HS-27A (cell line): ENCODE measurements at regions not wholly inside any gene's neighbourhood (a gene's known extent, or its start where the extent isn't known, plus 50 kb on each side); places are given as distances from the start of the nearest gene placed in this dataset.

Experiments used
- DNase-seq: peaks from one replicate; pipeline ENCODE4 v3.0.0-alpha.2; 2012; ENCODE audit warnings: low read depth, missing footprints

DNA sequence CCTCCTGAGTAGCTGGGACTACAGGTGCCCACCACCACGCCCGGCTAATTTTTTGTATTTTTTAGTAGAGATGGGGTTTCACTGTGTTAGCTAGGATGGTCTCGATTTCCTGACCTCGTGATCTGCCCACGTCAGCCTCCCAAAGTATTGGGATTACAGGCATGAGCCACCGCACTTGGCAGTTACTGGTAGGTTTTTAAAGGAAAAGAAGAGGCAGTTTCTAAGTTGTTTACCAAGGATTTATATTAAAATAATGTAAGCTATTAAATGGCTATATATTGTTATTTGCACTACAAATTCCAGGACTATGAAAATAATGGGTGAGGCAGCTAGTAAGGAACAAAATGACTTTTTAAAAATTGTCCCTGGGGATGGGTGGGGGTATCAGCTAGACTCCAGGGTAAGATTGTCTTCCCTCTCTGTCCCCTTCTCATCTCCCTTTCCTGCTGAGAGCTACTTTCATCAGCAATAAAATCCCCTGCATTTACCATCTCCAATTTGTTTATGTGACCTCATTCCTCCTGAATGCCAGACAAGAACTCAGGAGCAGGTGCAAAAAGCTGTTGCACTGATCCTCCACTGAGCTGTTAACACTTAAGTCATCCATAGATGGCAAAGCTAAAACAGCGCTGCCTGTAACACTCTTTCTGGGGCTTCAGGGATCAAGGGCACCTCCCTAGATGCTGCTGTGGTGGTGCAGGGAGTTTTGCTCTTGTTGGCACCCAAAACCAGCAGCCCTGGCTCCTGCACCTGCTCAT, 165.2 kb downstream of the ZPLD1 start:
- no peak for DNase-seq

DNA sequence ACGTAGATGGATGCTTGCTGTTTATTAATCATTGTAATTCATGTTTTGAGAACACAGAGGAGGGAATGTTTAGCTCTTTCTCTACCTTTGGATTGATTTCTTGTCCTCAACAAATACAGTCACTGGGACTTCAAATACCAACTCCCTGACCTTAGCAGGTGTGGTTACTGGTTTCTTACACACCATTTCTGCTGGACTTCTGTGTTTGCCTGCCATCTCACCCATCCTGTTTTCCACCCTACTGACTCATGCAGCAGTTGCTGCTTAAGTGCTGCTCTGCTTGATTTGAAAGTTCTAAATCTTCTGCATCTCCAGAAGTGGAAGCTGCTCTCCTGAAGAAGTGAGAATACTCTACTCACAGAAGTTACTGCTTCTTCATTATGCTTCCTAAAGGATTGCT, 170.3 kb downstream of the ZPLD1 start:
- DNase-seq = no peak

DNA sequence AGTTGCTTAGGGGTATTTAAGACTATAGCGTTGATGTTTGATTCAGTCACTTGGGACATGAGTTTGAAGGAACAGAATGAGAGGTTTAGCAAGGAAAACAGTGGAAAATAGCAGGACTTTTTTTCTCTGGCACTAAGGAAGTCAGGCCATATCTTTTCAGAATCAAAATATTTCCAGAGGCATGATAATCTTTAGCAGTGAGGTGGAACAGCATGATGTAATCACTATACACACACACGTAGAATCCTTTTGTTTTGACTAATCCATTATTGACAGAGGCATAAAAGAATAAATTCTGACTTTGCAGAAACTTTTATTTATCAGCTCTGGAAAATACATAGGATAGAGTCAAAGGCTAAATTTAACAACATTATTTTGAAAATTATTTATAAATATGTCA, 174.1 kb downstream of the ZPLD1 start:
- DNase-seq = no peak

DNA sequence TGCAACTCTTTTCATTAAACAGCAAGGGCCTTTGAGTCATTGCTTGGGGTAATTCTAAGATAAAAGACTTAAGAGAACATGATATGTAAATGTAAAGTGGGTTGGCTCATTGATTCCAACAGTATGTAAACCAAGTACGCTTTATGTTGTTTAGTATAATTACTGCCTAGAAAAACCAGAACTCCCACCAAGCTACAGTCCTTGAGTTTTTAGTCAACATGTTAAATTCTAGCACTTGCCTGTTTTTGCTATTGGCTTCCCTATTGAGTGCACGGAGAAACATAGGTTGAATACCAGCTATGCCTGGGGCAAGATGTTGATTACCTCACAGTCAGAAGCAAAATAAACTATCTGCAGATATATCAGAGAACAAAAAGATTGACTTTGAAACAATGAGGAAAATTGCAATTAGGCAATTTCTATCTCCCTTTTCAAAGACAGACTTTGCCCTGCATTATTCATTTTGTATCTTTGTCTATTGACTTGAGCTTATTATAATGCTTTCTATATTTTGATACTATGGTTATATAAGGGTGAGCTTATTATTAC, 179.3 kb downstream of the ZPLD1 start:
- DNase-seq = no peak

DNA sequence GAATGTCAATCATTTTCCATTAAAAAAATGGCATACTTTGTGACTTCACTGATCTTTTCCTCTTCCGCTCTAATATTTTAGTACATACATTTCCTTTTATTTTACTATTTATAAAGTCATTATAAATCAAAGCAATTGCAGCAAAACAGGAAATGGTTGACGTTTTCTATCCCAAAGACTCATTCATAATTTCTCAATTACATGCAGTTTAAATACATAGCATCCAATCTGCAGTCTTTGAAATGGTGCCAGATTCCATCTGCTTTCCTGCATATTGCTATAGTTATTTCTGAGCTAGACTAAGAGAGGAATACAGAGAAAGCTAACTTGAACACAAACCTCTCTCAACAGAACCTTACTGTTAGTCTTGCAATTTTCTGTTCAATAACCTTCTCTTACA, 179.8 kb downstream of the ZPLD1 start:
- no peak for DNase-seq

DNA sequence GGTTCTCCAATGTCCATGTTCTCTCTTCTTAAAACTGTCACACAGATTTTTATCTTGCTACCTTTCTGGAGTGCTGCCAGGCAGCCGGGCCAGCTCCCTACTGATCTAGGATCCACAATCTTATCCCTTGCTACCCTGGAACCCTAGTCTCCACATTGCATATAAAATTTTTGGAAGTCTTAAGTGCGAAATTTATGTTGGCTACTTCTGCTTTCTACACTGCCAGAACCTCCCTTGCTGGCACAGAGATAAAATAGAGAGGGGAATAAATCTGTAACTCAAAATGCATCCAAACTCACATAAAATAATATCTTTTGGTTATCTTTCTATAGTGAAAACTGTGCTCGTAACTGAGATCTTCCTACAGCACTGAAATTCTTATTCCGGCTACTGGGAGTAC, 182.6 kb downstream of the ZPLD1 start:
- no peak for DNase-seq

DNA sequence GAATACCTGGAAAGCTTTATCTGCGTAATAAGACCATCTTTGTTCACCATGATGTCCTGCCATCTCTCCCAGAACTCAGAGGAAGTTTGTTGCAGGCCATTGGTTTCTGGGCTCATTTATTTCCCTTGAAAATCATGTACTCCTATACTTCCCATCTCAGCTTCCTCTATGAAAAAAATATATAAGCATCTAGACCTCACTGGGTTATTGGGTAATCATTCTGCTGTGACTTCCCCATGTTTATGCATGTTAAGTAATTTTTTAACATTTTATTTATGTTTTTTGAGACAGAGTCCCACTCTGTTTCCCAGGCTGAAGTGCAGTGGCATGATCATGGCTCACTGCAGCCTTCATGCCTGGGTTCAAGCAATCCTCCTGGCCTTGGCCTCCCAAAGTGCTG, 184.5 kb downstream of the ZPLD1 start:
- DNase-seq = no peak

DNA sequence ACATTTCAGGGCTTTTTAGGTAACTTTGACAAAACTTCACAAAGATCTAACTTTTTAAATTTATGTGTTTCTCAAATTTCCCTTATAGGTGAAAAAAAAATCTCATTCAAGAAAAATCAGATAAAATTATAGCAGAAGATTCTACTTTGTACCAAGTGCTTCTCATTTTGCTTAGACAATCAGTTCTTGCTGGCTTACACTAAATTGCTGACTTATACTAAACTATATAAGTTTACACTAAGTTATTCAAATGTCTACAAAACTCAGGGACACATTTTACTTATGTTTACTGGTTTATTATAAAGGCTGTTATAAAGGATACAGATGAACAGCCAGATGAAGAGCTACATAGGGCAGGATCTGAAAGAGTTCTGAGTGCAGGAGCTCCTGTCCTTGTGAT, 195.1 kb downstream of the ZPLD1 start:
- no peak for DNase-seq

DNA sequence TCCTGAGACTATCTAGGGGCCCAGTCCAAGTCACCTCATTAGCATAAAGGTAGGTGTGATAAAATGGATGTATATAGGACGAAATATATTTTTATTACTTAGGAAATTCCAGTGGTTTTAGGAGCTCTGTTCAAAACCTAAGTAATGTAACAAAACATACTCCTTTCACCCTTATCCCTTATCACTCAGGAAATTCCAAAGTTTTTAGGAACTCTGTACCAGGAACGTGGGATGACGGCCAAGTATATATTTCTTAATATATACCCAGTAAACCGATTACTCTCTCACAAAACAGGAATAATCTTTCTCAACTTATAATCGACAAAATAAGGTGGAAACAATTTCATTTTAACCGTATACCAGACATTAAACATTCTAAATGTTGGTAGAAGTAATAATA, 195.7 kb downstream of the ZPLD1 start:
- no peak for DNase-seq

DNA sequence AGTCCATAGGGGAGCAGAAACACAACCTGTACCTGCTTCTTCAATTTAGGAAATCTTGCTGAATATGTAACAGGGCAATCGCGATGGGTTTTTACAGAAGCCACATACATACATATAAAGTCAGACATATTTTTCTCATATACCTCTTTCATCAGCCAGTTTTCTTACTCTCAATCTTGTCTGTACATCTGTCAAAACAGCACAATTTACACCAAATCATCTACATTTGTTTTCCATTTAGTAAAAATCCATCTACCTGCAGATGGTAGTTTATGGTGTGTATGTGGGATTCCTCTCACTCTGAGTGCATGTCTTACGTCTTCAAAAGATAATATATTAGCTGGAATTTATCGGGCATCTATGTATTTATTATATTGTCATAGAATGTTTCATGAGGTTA, 208.7 kb downstream of the ZPLD1 start:
- DNase-seq = no peak

DNA sequence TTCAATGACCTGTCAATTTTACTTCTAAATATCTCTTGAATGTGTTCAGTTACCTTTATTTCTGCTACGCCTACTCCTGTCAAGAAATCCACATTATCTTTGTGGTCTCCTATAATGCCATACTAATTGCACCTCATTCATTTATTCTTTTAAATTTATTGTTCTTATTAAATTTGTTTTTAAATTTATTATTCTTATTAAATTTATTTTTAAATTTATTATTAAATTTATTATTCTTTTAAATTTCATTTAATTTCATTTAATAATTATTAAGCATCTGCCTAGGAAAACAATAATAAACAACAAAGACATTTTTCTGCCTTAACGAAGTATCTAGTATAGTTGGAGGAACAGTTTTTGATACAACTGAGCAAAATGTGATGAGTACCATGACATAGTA, 211.7 kb downstream of the ZPLD1 start:
- DNase-seq = no peak

DNA sequence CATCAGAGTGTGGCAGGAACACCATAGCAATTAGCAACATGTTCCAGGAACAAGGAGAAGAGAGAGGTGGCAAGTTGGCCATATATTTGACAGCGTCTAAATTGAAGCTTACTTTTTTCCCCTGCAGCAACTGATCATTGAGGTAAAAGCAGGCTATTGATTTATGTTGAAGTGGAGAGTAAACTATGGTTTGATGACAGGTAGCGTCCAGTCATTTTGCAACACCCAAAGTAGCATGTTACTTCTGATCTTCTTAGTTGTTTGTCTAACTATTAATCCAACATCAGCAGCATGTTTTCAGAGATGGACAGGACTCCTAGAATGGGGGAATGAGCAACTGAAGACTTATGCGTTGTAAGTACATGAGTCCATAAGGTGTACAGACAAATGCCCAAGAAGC, 225.8 kb downstream of the ZPLD1 start:
- DNase-seq = no peak

DNA sequence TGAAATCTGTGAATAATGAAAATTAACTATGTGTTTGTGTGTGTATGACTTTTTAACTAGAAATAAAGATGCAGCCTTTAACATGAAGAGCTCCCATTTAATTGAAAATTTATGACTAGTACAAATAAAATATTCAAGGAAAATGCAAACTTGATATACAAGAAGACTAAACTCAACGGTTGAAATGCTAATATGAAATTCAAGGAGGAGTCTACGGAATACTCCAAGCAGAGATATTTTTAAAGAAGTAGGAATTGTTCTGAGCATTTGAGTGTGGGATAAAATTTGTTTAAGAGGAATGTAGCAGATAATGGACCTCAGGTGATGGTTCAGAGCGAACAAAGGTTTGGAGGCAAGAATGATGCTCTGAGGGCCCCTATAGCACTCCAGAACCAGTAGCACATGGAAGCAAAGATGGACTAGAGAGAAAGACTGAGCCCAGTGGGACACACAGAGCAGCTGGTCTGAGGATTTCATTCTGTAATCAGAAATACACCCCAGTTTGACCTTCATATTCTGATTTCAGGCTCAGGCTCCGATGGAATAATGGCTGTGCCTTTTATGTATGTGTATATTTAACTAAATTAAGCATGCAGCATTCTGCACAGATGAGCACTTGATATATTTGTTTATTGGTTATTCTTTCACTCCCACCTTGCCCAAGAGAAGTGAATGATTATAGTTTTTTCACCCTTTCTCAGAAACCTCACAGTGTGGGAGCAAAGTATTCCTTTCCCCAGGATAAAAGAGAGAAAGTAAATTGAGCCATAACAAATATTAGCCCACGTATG, 227.1 kb downstream of the ZPLD1 start:
- no peak for DNase-seq

DNA sequence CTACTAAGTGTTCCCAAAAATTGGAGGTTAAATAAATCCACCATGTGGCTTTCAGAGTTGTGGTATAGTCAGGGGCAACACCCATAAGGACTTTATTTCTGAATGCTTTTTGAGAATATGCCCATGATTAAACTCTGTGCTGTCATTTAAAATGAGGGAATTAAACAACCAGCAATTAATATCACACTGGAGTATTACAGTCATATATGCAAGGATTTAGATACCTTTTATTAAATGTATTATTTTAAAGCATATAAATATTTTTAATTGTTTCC, 227.6 kb downstream of the ZPLD1 start:
- DNase-seq = no peak

DNA sequence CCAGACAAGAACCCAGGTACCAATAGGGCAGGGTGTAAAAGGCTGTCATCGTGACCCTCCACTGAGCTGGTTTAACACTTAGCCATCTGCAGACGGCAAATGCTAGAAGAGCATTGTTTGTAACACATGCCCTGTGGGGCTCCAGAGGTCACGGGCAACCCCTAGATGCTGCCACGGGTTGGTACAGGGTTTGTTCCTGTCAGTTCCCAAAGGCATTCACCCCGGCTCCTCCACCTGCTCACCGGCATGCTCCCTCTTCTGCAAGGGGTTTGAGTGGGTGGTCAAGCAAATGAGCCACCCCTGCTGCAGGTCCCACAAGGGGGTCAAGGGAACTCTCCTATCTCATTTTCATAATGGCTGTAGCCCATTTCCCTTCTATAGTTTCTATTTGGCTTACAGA, 229.3 kb downstream of the ZPLD1 start:
- DNase-seq = no peak

DNA sequence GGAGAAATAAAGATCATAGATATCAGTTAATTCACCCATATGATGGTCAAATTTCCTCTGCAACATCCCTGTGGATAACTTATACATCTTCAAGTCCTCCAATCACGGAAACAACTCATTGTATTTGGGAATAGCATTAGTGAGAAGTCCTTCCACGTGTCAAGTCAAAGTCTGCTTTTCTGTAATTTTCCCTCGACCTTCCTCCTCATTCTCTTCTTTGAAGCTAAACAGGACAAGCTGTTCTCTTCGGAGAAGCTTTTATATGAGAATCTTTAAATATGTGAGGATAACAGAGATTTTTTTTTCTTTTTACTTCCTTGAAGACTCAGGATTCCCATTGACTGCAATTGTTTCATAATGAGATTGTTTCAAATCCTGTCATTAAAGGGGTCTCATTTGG, 230.4 kb downstream of the ZPLD1 start:
- DNase-seq = no peak

DNA sequence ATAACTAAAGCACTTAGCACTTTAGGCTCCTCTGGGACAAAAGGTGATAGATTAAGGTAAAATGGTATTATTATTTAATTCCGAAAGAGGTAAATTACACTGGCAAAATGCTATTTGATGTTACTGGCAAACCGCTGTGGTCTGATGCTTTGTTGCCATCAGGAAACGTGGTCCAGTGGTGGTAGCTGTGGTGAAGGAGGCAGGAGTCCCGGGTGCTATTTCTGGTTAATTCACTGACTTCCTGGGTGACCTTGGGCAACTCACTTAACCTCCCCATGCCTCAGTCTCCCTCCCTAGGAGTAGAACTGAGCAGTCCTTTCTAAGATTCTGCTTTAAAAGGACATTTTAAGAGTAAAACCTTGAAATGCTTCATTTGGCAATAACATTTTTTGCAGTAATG, 233.4 kb downstream of the ZPLD1 start:
- DNase-seq = no peak

DNA sequence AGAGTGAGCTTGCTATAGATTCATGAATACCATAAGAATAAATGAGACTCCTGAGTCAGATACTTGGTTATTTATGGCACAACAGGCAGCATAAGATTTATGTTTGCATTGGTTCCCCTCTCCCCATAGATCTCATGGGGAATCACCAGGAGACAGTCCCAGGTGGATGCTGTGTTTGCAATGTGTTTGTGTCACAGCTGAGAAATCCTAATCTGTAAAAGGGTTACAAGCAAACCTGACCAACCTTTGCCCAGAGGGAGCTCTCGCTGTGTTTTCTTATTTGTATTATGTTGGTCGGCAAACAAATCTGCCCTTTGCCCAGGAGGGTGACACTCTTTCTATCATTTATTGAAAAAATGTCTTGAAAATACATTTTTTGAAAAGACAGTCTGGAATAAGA, 236.2 kb downstream of the ZPLD1 start:
- DNase-seq = no peak

DNA sequence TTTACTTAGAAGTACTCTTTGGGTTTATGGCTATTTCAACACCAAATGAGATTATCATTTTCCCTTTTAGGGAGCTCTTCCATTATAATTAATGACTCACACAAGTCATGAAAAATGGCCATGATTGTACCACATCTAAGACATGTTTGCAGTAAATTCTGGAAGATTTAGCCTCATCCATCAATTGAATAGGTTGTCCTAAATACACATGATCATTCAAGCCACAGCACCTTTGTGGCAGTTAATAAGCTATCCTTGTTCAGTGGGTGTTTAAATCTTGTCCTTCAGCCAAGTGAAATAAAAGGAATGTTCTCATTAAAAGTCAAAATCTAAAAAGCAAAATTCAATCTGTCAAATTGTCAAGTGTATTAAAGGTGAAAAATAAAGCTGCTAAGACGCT, 237.5 kb downstream of the ZPLD1 start:
- no peak for DNase-seq

DNA sequence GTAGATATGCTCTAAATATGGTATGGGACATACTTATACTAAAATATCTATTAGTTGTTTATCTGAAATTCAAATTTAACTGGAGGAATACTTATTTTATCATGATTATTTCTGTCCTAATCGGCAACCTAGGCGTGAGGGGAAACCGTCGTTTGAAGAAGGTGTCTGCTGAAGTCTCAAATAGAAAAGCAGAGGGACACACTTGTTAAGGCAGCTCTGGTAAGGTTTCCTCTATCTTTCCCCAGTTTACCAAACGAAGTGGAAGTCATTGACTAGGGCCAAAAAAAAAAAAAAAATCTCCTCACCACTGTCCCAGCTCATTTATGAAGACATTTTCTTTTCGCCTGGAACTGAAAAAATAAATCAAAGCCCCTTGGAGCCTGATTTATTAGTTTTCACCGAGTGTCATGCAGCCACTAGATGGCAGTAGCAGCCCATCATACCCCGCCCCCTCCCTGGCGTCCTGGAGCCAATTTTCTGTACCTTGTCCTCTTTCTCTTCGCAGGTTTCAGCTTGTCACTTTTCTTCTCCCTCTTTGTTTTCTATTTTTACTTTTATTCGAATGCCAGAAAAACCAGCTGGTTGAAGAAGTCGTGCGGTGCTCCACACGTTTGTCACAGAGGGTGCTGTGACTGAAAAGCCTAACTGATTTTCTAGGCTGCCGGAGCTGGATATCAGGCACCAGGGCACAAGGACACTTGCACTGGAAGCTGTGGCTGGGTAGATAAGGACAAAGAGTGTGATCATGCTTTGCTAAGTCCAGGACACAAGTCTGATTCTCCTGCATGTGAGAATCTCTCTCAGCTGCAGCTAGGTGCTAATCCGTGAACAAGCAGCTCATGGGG, 238.7 kb downstream of the ZPLD1 start:
- peak; percentile 20 for DNase-seq

DNA sequence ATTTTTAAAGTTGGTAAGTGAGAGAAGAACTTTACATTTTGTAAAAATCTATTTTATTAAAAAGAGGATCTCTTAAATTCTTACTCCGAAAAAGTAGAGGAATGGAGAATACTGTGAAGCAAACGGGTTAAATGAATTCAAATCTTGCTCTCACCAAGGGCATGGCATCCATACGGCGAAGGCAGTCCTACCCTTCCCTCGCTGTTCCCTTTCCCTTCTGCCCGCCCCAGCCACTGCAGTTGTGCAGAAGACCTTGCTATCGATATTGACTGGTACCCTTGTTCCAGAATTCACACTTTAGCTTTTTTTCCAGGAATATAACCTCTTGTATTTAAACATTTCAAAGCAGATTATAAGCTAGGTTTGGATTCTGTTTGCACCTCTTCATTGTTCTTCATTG, 239.5 kb downstream of the ZPLD1 start:
- no peak for DNase-seq

DNA sequence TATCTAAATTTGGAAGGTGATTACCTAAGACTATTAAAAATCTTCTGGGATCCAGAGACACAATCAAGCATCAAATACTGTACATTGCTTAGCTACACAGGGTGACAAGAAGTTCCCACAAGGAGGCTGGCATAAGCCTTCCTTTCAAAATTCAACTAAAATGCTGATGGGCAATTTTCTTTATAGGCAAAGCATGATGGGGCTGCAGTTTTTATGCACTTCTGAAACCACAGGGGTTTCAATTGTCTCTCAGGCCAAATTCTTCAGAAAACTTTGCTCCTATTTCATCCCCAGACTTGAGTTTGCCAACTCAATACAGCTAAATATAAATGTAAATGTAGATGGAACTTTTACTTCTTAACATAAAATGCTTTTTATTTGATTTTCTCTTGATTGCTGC, 241.6 kb downstream of the ZPLD1 start:
- DNase-seq = no peak

DNA sequence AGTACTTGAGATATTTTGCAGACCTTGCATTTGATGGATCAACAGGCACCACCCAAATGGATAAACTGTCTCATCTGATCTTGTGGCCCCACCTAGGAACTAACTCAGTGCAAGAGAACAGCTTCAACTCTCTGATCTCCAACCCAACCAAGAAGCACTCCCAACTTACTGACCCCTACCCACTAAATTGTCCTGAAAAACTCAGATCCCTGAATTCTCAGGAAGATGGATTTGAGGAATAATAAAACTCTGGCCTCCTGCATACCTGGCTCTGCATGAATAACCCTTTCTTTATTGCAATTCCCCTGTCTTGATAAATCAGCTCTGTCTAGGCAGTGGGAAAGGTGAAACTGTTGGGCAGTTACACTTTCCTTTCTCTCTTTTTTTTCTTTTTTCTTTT, 247.9 kb downstream of the ZPLD1 start:
- DNase-seq = no peak
